ENCODE measurements at regions not wholly inside any gene's neighbourhood (a gene's known extent, or its start where the extent isn't known, plus 50 kb on each side); places are given as distances from the start of the nearest gene placed in this dataset.

DNA sequence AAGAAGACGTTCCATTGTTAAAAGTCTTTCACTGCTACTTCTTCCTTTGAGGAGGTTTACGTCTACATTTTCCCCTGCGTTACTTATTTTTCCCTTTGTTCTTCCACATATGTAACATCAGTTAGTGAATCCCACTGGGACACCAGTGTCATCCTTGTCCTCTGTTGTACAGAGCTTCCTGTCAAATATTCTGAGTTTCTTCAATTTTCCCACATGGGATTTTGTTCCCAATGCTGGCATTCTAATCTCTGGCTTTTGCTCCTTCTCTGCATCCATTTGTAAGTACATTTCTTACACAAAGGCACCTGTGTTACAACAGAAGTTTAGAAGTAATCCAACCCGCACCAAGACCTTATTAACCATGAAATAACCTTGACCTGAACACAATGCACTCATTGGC, 627.4 kb upstream of the PFKP start:
- H3K14ac ChIP-seq (ENCODE audit: low read length in 2 of 2): no peak overlapping the region
- no peak overlapping the region for H2AK5ac ChIP-seq (ENCODE audit: low read length, severe bottlenecking)
- no peak overlapping the region for H3K23ac ChIP-seq (ENCODE audit: low read length in 2 of 2)
- no peak overlapping the region for H4K91ac ChIP-seq (ENCODE audit: low read length)
- H4K8ac ChIP-seq (ENCODE audit: low read length): no peak overlapping the region
- H3K4me2 ChIP-seq (ENCODE audit: low read length, poor library complexity, severe bottlenecking): no peak overlapping the region
- H2BK120ac ChIP-seq (ENCODE audit: low read depth, low read length): no peak overlapping the region
- H3K79me1 ChIP-seq (replicated peaks; ENCODE audit: low read length, poor library complexity, severe bottlenecking): no peaks in the 10 kb centered on the region
- no peak overlapping the region for H2BK5ac ChIP-seq (ENCODE audit: low read depth, low read length, poor library complexity, severe bottlenecking)
- H3K4ac ChIP-seq (ENCODE audit: low read depth in 1 of 2, low read length in 2 of 2): no peak overlapping the region
- no peaks in the 10 kb centered on the region for H3K27me3 ChIP-seq (ENCODE audit: control insufficient read depth in 1 of 2, insufficient read depth in 1 of 2, low read length in 2 of 2)
- H3K27ac ChIP-seq (ENCODE audit: low read length, poor library complexity, severe bottlenecking): no peak overlapping the region
- H3K18ac ChIP-seq (ENCODE audit: low read depth in 1 of 2, low read length in 2 of 2): no peak overlapping the region
- H2BK12ac ChIP-seq (ENCODE audit: low read length in 2 of 2): no peak overlapping the region
- H3K4me3 ChIP-seq (ENCODE audit: insufficient read depth in 1 of 2, low read depth in 1 of 2, low read length in 2 of 2): no peak overlapping the region
- H3K9me3 ChIP-seq (ENCODE audit: control insufficient read depth, low read length): peaks cover 15% of the 10 kb centered on the region
- DNase-seq: no peak
- H2AFZ ChIP-seq (ENCODE audit: low read depth, low read length): no peak overlapping the region
- no peaks in the 10 kb centered on the region for H3K4me1 ChIP-seq (ENCODE audit: control insufficient read depth, insufficient read depth, low read depth, low read length)
- H3K9ac ChIP-seq (ENCODE audit: low read length): no peak overlapping the region
- no peak overlapping the region for H2BK15ac ChIP-seq (ENCODE audit: low read depth, poor library complexity, severe bottlenecking)
- 80% methylated on average over 4 of the region's 4 CpGs for WGBS
- no peaks in the 10 kb centered on the region for H3K36me3 ChIP-seq (ENCODE audit: control insufficient read depth in 1 of 2, insufficient read depth in 2 of 2, low read depth in 1 of 2, low read length in 2 of 2)

DNA sequence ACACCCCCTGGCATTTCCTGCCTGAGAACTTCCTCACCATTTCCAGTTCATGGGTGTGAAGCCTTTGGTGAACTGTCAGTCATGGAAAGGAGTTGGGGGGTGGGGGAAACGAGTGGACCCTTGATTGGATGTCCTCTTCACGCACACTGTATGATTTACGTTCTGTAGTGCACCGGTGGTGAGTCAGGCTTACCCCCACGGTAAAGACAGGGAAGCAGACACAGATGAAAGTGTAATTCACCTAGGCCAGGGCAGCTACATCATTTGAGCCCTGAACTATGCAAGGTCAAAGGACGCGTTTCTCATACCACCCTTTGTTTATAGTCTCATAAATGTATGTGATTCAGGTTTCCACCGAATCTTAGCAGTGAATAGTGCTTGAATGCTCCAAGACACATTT, 628.3 kb upstream of the PFKP start:
- peaks cover 23% of the 10 kb centered on the region for H3K9me3 ChIP-seq (ENCODE audit: control insufficient read depth, low read length)
- H2AK5ac ChIP-seq (ENCODE audit: low read length, severe bottlenecking): no peak overlapping the region
- no peak overlapping the region for H2BK5ac ChIP-seq (ENCODE audit: low read depth, low read length, poor library complexity, severe bottlenecking)
- no peak overlapping the region for H3K9ac ChIP-seq (ENCODE audit: low read length)
- no peak overlapping the region for H2BK12ac ChIP-seq (ENCODE audit: low read length in 2 of 2)
- no peak overlapping the region for H4K91ac ChIP-seq (ENCODE audit: low read length)
- H3K18ac ChIP-seq (ENCODE audit: low read depth in 1 of 2, low read length in 2 of 2): no peak overlapping the region
- no peaks in the 10 kb centered on the region for H3K27me3 ChIP-seq (ENCODE audit: control insufficient read depth in 1 of 2, insufficient read depth in 1 of 2, low read length in 2 of 2)
- no peaks in the 10 kb centered on the region for H3K36me3 ChIP-seq (ENCODE audit: control insufficient read depth in 1 of 2, insufficient read depth in 2 of 2, low read depth in 1 of 2, low read length in 2 of 2)
- no peaks in the 10 kb centered on the region for H3K4me1 ChIP-seq (ENCODE audit: control insufficient read depth, insufficient read depth, low read depth, low read length)
- no peak overlapping the region for H3K27ac ChIP-seq (ENCODE audit: low read length, poor library complexity, severe bottlenecking)
- H3K4me3 ChIP-seq (ENCODE audit: insufficient read depth in 1 of 2, low read depth in 1 of 2, low read length in 2 of 2): no peak overlapping the region
- no peak overlapping the region for H2BK120ac ChIP-seq (ENCODE audit: low read depth, low read length)
- H4K8ac ChIP-seq (ENCODE audit: low read length): no peak overlapping the region
- no peak overlapping the region for H3K14ac ChIP-seq (ENCODE audit: low read length in 2 of 2)
- no peak overlapping the region for H3K4ac ChIP-seq (ENCODE audit: low read depth in 1 of 2, low read length in 2 of 2)
- 52% methylated on average over 5 of the region's 8 CpGs for WGBS
- no peaks in the 10 kb centered on the region for H3K79me1 ChIP-seq (replicated peaks; ENCODE audit: low read length, poor library complexity, severe bottlenecking)
- DNase-seq: no peak
- no peak overlapping the region for H2AFZ ChIP-seq (ENCODE audit: low read depth, low read length)
- no peak overlapping the region for H3K23ac ChIP-seq (ENCODE audit: low read length in 2 of 2)
- H2BK15ac ChIP-seq (ENCODE audit: low read depth, poor library complexity, severe bottlenecking): no peak overlapping the region
- no peak overlapping the region for H3K4me2 ChIP-seq (ENCODE audit: low read length, poor library complexity, severe bottlenecking)

DNA sequence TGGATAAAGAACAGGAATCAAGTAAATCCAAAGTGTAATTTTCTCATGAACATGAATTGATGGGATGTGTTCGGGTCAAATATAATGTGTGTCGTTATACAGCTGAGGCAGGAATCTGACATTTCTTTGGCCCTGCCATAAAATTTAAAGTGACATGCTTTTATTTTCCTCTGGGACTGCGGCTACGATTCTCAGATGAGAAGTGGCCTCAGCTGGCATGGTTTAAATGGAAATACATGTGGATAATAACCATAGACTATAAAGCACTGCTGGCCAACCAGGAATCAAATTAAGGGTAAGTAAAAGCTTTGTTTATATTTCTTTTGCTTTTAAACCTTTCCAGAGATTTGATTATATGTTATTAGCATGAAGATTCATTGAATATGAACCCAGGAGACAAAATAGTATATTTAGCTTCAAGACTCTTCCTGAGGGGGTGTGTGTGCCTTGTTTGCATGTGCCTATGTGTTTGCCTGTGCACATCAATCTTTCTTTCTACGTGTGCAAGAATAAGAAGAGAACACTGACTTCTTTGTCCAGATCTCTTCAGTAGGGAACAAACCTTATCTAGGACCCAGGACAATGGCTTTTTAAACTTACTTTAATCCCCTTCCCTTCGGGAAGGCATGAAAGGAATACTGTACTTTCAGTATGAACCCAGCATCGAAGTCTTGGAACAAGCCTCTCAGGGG, 629.0 kb upstream of the PFKP start:
- Histone ChIP-seq H3K23ac (ENCODE audit: low read length in 2 of 2) (no peak overlapping the region), H2AK5ac (ENCODE audit: low read length, severe bottlenecking) (no peak overlapping the region), H3K18ac (ENCODE audit: low read depth in 1 of 2, low read length in 2 of 2) (no peak overlapping the region), H3K4me2 (ENCODE audit: low read length, poor library complexity, severe bottlenecking) (no peak overlapping the region), H2BK15ac (ENCODE audit: low read depth, poor library complexity, severe bottlenecking) (no peak overlapping the region), H3K14ac (ENCODE audit: low read length in 2 of 2) (no peak overlapping the region), H3K4me3 (ENCODE audit: insufficient read depth in 1 of 2, low read depth in 1 of 2, low read length in 2 of 2) (no peak overlapping the region), H4K8ac (ENCODE audit: low read length) (no peak overlapping the region), H3K9me3 (ENCODE audit: control insufficient read depth, low read length) (peaks cover 23% of the 10 kb centered on the region), H3K36me3 (ENCODE audit: control insufficient read depth in 1 of 2, insufficient read depth in 2 of 2, low read depth in 1 of 2, low read length in 2 of 2) (no peaks in the 10 kb centered on the region), H2BK5ac (ENCODE audit: low read depth, low read length, poor library complexity, severe bottlenecking) (no peak overlapping the region), H2BK12ac (ENCODE audit: low read length in 2 of 2) (no peak overlapping the region), H3K4me1 (ENCODE audit: control insufficient read depth, insufficient read depth, low read depth, low read length) (no peaks in the 10 kb centered on the region), H3K27me3 (ENCODE audit: control insufficient read depth in 1 of 2, insufficient read depth in 1 of 2, low read length in 2 of 2) (no peaks in the 10 kb centered on the region), H4K91ac (ENCODE audit: low read length) (no peak overlapping the region), H2AFZ (ENCODE audit: low read depth, low read length) (no peak overlapping the region), H3K4ac (ENCODE audit: low read depth in 1 of 2, low read length in 2 of 2) (no peak overlapping the region), H3K79me1 (replicated peaks; ENCODE audit: low read length, poor library complexity, severe bottlenecking) (no peaks in the 10 kb centered on the region), H2BK120ac (ENCODE audit: low read depth, low read length) (no peak overlapping the region), H3K27ac (ENCODE audit: low read length, poor library complexity, severe bottlenecking) (no peak overlapping the region), H3K9ac (ENCODE audit: low read length) (no peak overlapping the region)
- DNase-seq: no peak
- WGBS: 83% methylated on average over 4 of the region's 7 CpGs

DNA sequence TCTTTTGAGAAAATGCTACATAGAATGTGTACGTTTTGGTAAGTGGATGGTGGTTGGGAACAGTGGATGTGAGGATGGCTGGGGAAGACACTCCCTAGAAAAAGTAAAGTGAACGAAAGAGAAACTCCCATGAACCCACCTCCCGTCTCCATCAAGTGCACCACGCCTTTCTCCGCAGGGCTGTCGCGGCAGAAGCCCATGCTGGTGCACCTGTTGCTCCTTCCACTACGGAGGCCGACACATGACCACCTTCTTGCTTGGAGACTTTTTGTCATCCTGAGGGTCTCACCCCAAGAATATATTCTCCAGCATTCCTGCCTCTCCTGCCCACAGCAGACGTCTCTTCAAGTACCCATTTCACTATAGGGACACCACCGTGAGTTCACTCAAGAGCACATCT, 630.4 kb upstream of the PFKP start:
- H3K27ac ChIP-seq (ENCODE audit: low read length, poor library complexity, severe bottlenecking): no peak overlapping the region
- peaks cover 23% of the 10 kb centered on the region for H3K9me3 ChIP-seq (ENCODE audit: control insufficient read depth, low read length)
- H2BK15ac ChIP-seq (ENCODE audit: low read depth, poor library complexity, severe bottlenecking): no peak overlapping the region
- H2AK5ac ChIP-seq (ENCODE audit: low read length, severe bottlenecking): no peak overlapping the region
- no peak overlapping the region for H2BK120ac ChIP-seq (ENCODE audit: low read depth, low read length)
- no peaks in the 10 kb centered on the region for H3K79me1 ChIP-seq (replicated peaks; ENCODE audit: low read length, poor library complexity, severe bottlenecking)
- no peaks in the 10 kb centered on the region for H3K4me1 ChIP-seq (ENCODE audit: control insufficient read depth, insufficient read depth, low read depth, low read length)
- H3K4ac ChIP-seq (ENCODE audit: low read depth in 1 of 2, low read length in 2 of 2): no peak overlapping the region
- H4K91ac ChIP-seq (ENCODE audit: low read length): no peak overlapping the region
- no peak overlapping the region for H3K4me3 ChIP-seq (ENCODE audit: insufficient read depth in 1 of 2, low read depth in 1 of 2, low read length in 2 of 2)
- no peak overlapping the region for H3K9ac ChIP-seq (ENCODE audit: low read length)
- no peaks in the 10 kb centered on the region for H3K27me3 ChIP-seq (ENCODE audit: control insufficient read depth in 1 of 2, insufficient read depth in 1 of 2, low read length in 2 of 2)
- H4K8ac ChIP-seq (ENCODE audit: low read length): no peak overlapping the region
- no peak overlapping the region for H2BK12ac ChIP-seq (ENCODE audit: low read length in 2 of 2)
- H3K23ac ChIP-seq (ENCODE audit: low read length in 2 of 2): no peak overlapping the region
- WGBS: 90% methylated on average over 9 of the region's 11 CpGs
- no peak overlapping the region for H3K18ac ChIP-seq (ENCODE audit: low read depth in 1 of 2, low read length in 2 of 2)
- no peak overlapping the region for H3K4me2 ChIP-seq (ENCODE audit: low read length, poor library complexity, severe bottlenecking)
- no peaks in the 10 kb centered on the region for H3K36me3 ChIP-seq (ENCODE audit: control insufficient read depth in 1 of 2, insufficient read depth in 2 of 2, low read depth in 1 of 2, low read length in 2 of 2)
- H3K14ac ChIP-seq (ENCODE audit: low read length in 2 of 2): no peak overlapping the region
- H2BK5ac ChIP-seq (ENCODE audit: low read depth, low read length, poor library complexity, severe bottlenecking): no peak overlapping the region
- no peak overlapping the region for H2AFZ ChIP-seq (ENCODE audit: low read depth, low read length)
- DNase-seq: no peak

Data from mesenchymal stem cell (in vitro differentiated cells and primary cell).